SH-SY5Y (cell line): ENCODE measurements at regions not wholly inside any gene's neighbourhood (a gene's known extent, or its start where the extent isn't known, plus 50 kb on each side); places are given as distances from the start of the nearest gene placed in this dataset.

Experiments
- GATA2 ChIP-seq: IDR thresholded peaks from 2 replicates; pipeline ENCODE4 v1.6.1; 2011; ENCODE audit warnings: mild to moderate bottlenecking, low read depth, low read length
- GATA3 ChIP-seq: IDR thresholded peaks from 2 replicates; pipeline ENCODE4 v1.6.1; 2011; ENCODE audit warnings: low read depth, mild to moderate bottlenecking, low read length, moderate library complexity

DNA sequence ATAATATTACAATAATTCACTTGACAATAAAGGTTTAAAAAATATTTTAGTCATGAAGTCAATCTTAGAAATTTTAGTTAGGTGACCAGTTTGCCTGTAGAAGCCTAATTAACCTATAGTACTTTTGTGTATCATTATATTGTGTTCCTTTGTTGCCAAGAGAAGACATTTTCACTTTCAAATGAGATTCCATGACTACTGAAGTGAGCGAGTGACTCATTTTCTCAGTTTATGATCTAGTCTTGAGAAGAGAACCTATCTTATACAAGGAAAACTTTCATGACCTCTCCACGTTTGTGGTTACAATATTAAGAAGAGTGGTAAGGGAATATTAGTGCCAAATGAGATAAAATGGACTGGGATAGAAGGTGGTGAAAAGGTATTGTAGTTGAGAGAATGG lies 423.9 kb upstream of the CHORDC1 start:
- TF ChIP-seq GATA3 (no peak), GATA2 (no peak)
